ENCODE measurements at regions not wholly inside any gene's neighbourhood (a gene's known extent, or its start where the extent isn't known, plus 50 kb on each side); places are given as distances from the start of the nearest gene placed in this dataset.

- TF ChIP-seq POLR2A (IDR thresholded peaks at IDR 0.05): no peak
- TF ChIP-seq, protein P1, sequence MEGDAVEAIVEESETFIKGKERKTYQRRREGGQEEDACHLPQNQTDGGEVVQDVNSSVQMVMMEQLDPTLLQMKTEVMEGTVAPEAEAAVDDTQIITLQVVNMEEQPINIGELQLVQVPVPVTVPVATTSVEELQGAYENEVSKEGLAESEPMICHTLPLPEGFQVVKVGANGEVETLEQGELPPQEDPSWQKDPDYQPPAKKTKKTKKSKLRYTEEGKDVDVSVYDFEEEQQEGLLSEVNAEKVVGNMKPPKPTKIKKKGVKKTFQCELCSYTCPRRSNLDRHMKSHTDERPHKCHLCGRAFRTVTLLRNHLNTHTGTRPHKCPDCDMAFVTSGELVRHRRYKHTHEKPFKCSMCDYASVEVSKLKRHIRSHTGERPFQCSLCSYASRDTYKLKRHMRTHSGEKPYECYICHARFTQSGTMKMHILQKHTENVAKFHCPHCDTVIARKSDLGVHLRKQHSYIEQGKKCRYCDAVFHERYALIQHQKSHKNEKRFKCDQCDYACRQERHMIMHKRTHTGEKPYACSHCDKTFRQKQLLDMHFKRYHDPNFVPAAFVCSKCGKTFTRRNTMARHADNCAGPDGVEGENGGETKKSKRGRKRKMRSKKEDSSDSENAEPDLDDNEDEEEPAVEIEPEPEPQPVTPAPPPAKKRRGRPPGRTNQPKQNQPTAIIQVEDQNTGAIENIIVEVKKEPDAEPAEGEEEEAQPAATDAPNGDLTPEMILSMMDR (IDR thresholded peaks at IDR 0.05): no peak
These were observed 72.7 kb upstream of the CNIH3 start for GRCh38 chr1:224543453-224543852.
